ENCODE measurements at regions not wholly inside any gene's neighbourhood (a gene's known extent, or its start where the extent isn't known, plus 50 kb on each side); places are given as distances from the start of the nearest gene placed in this dataset.

GRCh38 chr2:236653863-236654262, 84.2 kb downstream of the ACKR3 start:
- intact Hi-C loops (cut with DNase I): no loop called here
- DNase-seq: no peak

- intact Hi-C loops (cut with DNase I): no loop called here
- DNase-seq: no peak
These were observed 84.9 kb downstream of the ACKR3 start for GRCh38 chr2:236654496-236654895.

DNA sequence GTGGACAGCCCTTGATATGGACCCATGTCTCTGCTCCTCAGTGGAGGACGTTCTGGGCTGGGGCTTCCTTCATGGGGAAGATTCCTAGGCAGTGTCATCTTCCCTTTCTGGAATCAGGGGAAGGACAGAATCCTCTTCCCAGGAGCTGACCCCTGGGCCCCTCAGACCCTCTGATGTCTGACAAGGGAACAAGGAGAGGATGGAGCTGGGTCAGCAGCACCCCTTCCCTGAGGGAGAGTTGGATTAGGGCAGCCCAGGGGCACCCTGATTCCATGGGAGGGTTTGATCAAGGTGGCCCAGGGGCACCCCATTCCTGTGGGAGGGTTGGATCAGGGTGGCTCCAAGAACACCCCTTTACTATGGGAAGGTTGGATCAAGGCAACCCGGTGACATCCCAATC, 86.5 kb downstream of the ACKR3 start:
- DNase-seq: no peak
- intact Hi-C loops (cut with DNase I): no loop called here

DNA sequence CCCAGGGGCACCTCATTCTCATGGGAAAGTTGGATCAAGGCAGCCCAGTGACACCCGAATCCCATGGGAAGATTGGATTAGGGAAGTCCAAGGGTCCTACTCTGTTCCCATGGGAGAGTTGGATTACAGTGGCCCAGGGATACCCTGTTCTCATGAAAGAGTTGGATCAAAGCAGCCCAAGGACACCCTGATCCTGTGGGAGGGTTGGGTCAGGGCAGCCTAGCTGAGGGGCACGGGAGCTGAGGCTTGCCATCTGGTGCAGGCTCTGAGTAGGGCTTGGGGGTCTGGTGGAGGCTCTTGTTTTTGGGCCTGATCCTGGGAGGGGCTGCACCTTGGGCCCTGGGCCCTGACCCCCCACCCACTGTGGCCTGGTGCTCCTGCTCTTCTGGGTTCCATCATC, 87.1 kb downstream of the ACKR3 start:
- no peak for DNase-seq
- intact Hi-C loops (cut with DNase I): no loop called here

GRCh38 chr2:236657215-236657614, 87.6 kb downstream of the ACKR3 start:
- DNase-seq: no peak
- intact Hi-C loops (cut with DNase I): no loop called here

- intact Hi-C loops (cut with DNase I): no loop called here
- DNase-seq: no peak
These were observed 88.2 kb downstream of the ACKR3 start for GRCh38 chr2:236657801-236658200.

GRCh38 chr2:236658974-236659757, 89.5 kb downstream of the ACKR3 start:
- no peak for DNase-seq
- intact Hi-C loops (cut with DNase I): no loop called here

- intact Hi-C loops (cut with DNase I): no loop called here
These were observed 90.1 kb downstream of the ACKR3 start for GRCh38 chr2:236659758-236660150.

GRCh38 chr2:236661061-236661761, 91.6 kb downstream of the ACKR3 start:
- DNase-seq: no peak
- intact Hi-C loops (cut with DNase I): no loop called here

More at GRCh38 chr2:236659758-236660150, 90.1 kb downstream of the ACKR3 start:
- DNase-seq: no peak

- intact Hi-C loops (cut with DNase I): no loop called here
- no peak for DNase-seq
These were observed 92.1 kb downstream of the ACKR3 start for GRCh38 chr2:236661762-236662110.

- intact Hi-C loops (cut with DNase I): no loop called here
- DNase-seq: no peak
These were observed 92.9 kb downstream of the ACKR3 start for GRCh38 chr2:236662231-236663185.

GRCh38 chr2:236663287-236664101, 93.9 kb downstream of the ACKR3 start:
- DNase-seq: peak in 1 of 10 donors; percentile 83

DNA sequence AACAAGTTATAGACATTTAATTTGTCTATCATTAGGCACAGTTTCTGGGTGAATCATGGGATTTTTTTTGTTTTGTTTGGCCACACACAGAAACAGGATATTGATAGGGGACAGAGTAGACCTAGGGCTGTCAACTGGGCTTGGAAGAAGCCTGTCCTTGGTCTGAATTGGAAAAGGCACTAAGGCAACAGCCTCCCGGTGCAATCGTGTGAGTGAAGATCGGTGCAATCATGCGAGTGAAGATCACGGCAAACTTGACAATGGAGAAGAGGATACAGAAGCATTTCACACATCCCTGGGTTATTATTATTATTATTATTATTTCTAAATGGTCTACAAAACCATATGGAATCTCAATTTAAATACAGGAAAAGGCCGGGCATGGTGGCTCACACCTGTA, 94.5 kb downstream of the ACKR3 start:
- no peak for DNase-seq
- intact Hi-C loops (cut with DNase I): no loop called here

More at GRCh38 chr2:236663287-236664101, 93.9 kb downstream of the ACKR3 start:
- intact Hi-C loops (cut with DNase I): no loop called here

DNA sequence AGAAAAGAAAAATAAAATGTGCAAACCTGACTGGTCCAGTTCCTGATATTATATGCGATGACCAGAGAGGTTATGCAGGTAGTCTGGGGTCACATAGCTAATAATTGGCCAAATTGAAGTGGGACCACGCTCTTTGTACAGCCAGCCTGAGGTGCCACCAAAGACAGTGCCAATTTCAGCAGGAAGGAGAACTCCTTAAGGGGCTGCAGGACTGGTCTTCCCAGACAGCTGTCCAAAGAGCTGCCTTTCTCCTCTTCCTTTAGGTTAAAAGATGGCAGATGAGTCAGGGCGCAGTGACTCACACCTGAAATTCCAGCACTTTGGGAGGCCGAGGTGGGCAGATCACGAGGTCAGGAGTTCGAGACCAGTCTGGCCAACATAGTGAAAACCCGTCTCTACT, 95.5 kb downstream of the ACKR3 start:
- intact Hi-C loops (cut with DNase I): no loop called here
- no peak for DNase-seq

DNA sequence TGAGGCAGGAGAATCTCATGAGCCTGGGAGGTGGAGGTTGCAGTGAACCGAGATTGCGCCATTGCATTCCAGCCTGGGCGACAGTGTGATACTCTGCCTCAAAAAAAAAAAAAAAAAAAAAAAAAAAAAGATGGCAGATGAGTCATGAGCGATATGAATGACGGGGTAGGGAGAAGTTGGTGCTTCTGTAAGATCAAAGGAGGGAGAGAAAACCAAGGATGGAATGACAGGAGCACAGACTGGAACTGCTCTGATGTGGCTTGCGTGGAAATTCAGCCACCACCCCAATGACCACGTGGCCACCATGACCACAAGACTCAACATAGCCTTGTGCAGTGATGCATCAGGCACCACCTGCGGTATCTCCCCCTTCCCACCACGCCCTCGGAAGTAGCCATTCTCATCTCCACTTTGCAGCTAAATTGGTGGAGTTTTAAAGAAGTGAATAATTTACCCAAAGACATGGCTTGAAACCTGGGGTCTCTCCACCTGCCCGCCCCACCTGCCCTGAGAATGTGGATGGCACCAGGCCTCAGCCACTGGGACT, 96.0 kb downstream of the ACKR3 start:
- no peak for DNase-seq
- intact Hi-C loops (cut with DNase I): no loop called here

- no peak for DNase-seq
- intact Hi-C loops (cut with DNase I): no loop called here
These were observed 97.1 kb downstream of the ACKR3 start for GRCh38 chr2:236666646-236667204.

DNA sequence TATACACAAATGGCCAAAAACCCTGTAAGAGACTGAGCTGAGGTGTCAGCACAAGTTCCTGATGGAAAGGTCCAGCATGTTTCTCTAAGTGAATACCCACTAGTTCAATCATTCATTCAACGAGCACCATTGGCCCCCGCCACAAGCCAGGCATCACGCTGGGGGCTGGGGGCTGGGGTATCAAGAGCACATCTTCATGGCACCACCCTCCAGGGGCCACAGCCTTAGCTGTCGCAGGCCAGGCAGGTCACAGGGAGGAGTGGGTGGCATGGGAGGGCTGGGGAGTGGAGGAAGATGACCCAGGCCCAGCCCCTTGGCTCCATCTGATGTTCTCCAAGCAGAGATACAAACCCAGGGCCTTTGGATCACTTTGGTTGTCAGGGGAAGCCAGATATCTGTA, 97.9 kb downstream of the ACKR3 start:
- no peak for DNase-seq
- intact Hi-C loops (cut with DNase I): no loop called here

GRCh38 chr2:236668531-236668969, 98.9 kb downstream of the ACKR3 start:
- DNase-seq: no peak
- intact Hi-C loops (cut with DNase I): no loop called here

DNA sequence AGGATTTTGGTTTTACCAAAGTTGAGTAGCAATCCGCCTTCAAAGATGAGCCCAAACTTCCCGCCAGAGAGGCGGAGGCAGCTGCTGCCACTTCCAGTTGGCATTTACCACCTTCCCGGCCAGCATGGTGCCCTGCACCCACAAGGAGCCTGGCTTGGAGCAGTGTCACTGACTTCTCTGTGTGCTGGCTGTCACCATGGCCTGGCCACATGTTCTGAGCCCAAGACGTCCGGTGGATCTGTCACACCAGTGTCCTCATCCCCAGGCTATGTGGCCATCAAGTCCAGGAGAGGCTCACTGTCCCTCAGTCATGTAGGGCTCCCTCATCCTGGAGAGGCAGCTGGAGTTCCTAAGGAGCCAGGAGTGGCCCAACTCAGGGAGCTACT, 100.6 kb downstream of the ACKR3 start:
- DNase-seq: peak in 2 of 10 donors; percentile 14 to 26
- intact Hi-C loops (cut with DNase I): no loop called here
